ENCODE measurements at regions not wholly inside any gene's neighbourhood (a gene's known extent, or its start where the extent isn't known, plus 50 kb on each side); places are given as distances from the start of the nearest gene placed in this dataset.

DNA sequence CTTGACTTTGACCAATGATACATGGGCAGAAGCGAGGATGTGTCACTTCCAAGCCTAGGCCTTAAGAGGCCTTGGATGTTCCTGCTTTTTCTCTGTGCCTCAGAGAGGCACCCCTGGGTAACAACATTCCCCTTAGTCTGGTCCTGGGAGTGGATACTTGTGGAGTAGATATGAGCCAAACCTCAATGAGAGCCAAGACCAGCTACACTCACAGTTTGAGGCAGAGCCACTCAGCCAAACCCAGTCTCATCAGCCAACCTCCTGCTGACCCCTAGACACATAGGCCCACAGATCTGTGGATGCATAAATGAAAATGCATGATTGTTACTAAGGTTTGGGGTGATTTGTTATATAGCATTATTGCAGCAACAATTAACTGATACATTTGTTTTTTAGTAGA lies 114.2 kb downstream of the ZNF621 start (continued):
- TF ChIP-seq FOXA1 (IDR thresholded peaks at IDR 0.05; ENCODE audit: borderline replicate concordance), result no peak
- no peak for TF ChIP-seq XRCC4 (IDR thresholded peaks at IDR 0.05; ENCODE audit: extremely low read depth, insufficient read depth, insufficient read length)
- TF ChIP-seq ATF7 (IDR thresholded peaks at IDR 0.05), result no peak
- TF ChIP-seq RBM14 (IDR thresholded peaks at IDR 0.05; ENCODE audit: borderline replicate concordance, insufficient read depth, low read depth, low read length), result no peak
- TF ChIP-seq ZFP30 (CRISPR knock-in tag; IDR thresholded peaks at IDR 0.05; ENCODE audit: borderline replicate concordance), result no peak
- TF ChIP-seq, protein P1, sequence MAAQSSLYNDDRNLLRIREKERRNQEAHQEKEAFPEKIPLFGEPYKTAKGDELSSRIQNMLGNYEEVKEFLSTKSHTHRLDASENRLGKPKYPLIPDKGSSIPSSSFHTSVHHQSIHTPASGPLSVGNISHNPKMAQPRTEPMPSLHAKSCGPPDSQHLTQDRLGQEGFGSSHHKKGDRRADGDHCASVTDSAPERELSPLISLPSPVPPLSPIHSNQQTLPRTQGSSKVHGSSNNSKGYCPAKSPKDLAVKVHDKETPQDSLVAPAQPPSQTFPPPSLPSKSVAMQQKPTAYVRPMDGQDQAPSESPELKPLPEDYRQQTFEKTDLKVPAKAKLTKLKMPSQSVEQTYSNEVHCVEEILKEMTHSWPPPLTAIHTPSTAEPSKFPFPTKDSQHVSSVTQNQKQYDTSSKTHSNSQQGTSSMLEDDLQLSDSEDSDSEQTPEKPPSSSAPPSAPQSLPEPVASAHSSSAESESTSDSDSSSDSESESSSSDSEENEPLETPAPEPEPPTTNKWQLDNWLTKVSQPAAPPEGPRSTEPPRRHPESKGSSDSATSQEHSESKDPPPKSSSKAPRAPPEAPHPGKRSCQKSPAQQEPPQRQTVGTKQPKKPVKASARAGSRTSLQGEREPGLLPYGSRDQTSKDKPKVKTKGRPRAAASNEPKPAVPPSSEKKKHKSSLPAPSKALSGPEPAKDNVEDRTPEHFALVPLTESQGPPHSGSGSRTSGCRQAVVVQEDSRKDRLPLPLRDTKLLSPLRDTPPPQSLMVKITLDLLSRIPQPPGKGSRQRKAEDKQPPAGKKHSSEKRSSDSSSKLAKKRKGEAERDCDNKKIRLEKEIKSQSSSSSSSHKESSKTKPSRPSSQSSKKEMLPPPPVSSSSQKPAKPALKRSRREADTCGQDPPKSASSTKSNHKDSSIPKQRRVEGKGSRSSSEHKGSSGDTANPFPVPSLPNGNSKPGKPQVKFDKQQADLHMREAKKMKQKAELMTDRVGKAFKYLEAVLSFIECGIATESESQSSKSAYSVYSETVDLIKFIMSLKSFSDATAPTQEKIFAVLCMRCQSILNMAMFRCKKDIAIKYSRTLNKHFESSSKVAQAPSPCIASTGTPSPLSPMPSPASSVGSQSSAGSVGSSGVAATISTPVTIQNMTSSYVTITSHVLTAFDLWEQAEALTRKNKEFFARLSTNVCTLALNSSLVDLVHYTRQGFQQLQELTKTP (IDR thresholded peaks at IDR 0.05; ENCODE audit: low read depth in 1 of 2, partially characterized antibody in 2 of 2), result no peak
- TF ChIP-seq EP400 (IDR thresholded peaks at IDR 0.05), result no peak
- TF ChIP-seq, protein P2, sequence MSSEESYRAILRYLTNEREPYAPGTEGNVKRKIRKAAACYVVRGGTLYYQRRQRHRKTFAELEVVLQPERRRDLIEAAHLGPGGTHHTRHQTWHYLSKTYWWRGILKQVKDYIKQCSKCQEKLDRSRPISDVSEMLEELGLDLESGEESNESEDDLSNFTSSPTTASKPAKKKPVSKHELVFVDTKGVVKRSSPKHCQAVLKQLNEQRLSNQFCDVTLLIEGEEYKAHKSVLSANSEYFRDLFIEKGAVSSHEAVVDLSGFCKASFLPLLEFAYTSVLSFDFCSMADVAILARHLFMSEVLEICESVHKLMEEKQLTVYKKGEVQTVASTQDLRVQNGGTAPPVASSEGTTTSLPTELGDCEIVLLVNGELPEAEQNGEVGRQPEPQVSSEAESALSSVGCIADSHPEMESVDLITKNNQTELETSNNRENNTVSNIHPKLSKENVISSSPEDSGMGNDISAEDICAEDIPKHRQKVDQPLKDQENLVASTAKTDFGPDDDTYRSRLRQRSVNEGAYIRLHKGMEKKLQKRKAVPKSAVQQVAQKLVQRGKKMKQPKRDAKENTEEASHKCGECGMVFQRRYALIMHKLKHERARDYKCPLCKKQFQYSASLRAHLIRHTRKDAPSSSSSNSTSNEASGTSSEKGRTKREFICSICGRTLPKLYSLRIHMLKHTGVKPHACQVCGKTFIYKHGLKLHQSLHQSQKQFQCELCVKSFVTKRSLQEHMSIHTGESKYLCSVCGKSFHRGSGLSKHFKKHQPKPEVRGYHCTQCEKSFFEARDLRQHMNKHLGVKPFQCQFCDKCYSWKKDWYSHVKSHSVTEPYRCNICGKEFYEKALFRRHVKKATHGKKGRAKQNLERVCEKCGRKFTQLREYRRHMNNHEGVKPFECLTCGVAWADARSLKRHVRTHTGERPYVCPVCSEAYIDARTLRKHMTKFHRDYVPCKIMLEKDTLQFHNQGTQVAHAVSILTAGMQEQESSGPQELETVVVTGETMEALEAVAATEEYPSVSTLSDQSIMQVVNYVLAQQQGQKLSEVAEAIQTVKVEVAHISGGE (CRISPR knock-in tag; IDR thresholded peaks at IDR 0.05), result no peak
